H9 (cell line): ENCODE measurements at regions not wholly inside any gene's neighbourhood (a gene's known extent, or its start where the extent isn't known, plus 50 kb on each side); places are given as distances from the start of the nearest gene placed in this dataset.
A peak's percentile ranks its signal among the peaks of the same experiment; 100 is the strongest.

Experiments
- DNase-seq: peaks from one replicate; pipeline ENCODE4 v3.0.0-alpha.2; 2017
- H2AFZ ChIP-seq: one replicate; pipeline ENCODE4 v1.6.1; 2013; ENCODE audit warnings: mild to moderate bottlenecking, low read length, control low read depth, moderate library complexity
- H2AK5ac ChIP-seq: 2 replicates; pipeline ENCODE4 v1.6.1; 2013; ENCODE audit warnings: low read length, control low read depth, mixed read lengths; ENCODE audit not compliant: insufficient read length
- H2BK120ac ChIP-seq: one replicate; pipeline ENCODE4 v1.6.1; 2013; ENCODE audit warnings: low read depth, mild to moderate bottlenecking, low read length, control low read depth, inconsistent platforms; ENCODE audit not compliant: poor library complexity, severe bottlenecking
- H2BK12ac ChIP-seq: 2 replicates; pipeline ENCODE4 v1.6.1; 2013; ENCODE audit warnings: low read length, control low read depth, mixed read lengths, low read depth; ENCODE audit not compliant: insufficient read length
- H2BK15ac ChIP-seq: 2 replicates; pipeline ENCODE4 v1.6.1; 2013; ENCODE audit warnings: low read depth, low read length, control low read depth
- H2BK20ac ChIP-seq: one replicate; pipeline ENCODE4 v1.6.1; 2013; ENCODE audit warnings: low read depth, mild to moderate bottlenecking, low read length, control low read depth, inconsistent platforms; ENCODE audit not compliant: poor library complexity, severe bottlenecking
- H2BK5ac ChIP-seq: 2 replicates; pipeline ENCODE4 v1.6.1; 2013; ENCODE audit warnings: low read length, control low read depth, mixed read lengths; ENCODE audit not compliant: insufficient read length
- H3K14ac ChIP-seq: 2 replicates; pipeline ENCODE4 v1.6.1; 2013; ENCODE audit warnings: low read length, control low read depth; ENCODE audit not compliant: insufficient read depth
- H3K18ac ChIP-seq: 2 replicates; pipeline ENCODE4 v1.6.1; 2013; ENCODE audit warnings: low read depth, mild to moderate bottlenecking, mixed read lengths, low read length, control low read depth; ENCODE audit not compliant: insufficient read length
- H3K23ac ChIP-seq: 2 replicates; pipeline ENCODE4 v1.6.1; 2013; ENCODE audit warnings: low read length, control low read depth, mixed read lengths, low read depth; ENCODE audit not compliant: insufficient read length
- H3K23me2 ChIP-seq: 2 replicates; pipeline ENCODE4 v1.6.1; 2013; ENCODE audit warnings: low read depth, mild to moderate bottlenecking, mixed read lengths, low read length, control low read depth; ENCODE audit not compliant: insufficient read length, poor library complexity, severe bottlenecking
- H3K27ac ChIP-seq: 2 replicates; pipeline ENCODE4 v1.5.1; 2013; ENCODE audit warnings: low read length, control low read depth, mixed read lengths, low read depth; ENCODE audit not compliant: insufficient read length
- H3K27me3 ChIP-seq: 2 replicates; pipeline ENCODE4 v1.6.1; 2013; ENCODE audit warnings: low read length, control low read depth, inconsistent platforms; ENCODE audit not compliant: insufficient read depth
- H3K4ac ChIP-seq: 2 replicates; pipeline ENCODE4 v1.6.1; 2013; ENCODE audit warnings: low read depth, mild to moderate bottlenecking, control low read depth, inconsistent platforms, low read length, moderate library complexity
- H3K4me1 ChIP-seq: 2 replicates; pipeline ENCODE4 v1.6.1; 2013; ENCODE audit warnings: low read length, control low read depth, inconsistent platforms; ENCODE audit not compliant: insufficient read depth
- H3K4me2 ChIP-seq: 2 replicates; pipeline ENCODE4 v1.6.1; 2013; ENCODE audit warnings: low read length, control low read depth, mixed read lengths; ENCODE audit not compliant: insufficient read length, insufficient read depth
- H3K56ac ChIP-seq: 2 replicates; pipeline ENCODE4 v1.6.1; 2013; ENCODE audit warnings: low read depth, mild to moderate bottlenecking, mixed read lengths, low read length, control low read depth; ENCODE audit not compliant: insufficient read length
- H3K79me1 ChIP-seq: 2 replicates; pipeline ENCODE4 v1.6.1; 2013; ENCODE audit warnings: low read depth, mild to moderate bottlenecking, moderate library complexity, low read length, control low read depth, inconsistent platforms; ENCODE audit not compliant: insufficient read depth, poor library complexity, severe bottlenecking
- H3K79me2 ChIP-seq: 2 replicates; pipeline ENCODE4 v1.6.1; 2013; ENCODE audit warnings: low read length, control low read depth, inconsistent platforms; ENCODE audit not compliant: insufficient read depth
- H3K9ac ChIP-seq: 2 replicates; pipeline ENCODE4 v1.6.1; 2013; ENCODE audit warnings: low read length, control low read depth, mixed read lengths; ENCODE audit not compliant: insufficient read length; ENCODE audit errors: extremely low read depth
- H3K9me3 ChIP-seq: one replicate; pipeline ENCODE4 v1.6.1; 2013; ENCODE audit warnings: low read depth, low read length, inconsistent platforms; ENCODE audit not compliant: control insufficient read depth
- H3T11ph ChIP-seq: one replicate; pipeline ENCODE4 v1.6.1; 2013; ENCODE audit warnings: mild to moderate bottlenecking, low read length, control low read depth, inconsistent platforms
- H4K20me1 ChIP-seq: one replicate; pipeline ENCODE4 v1.6.1; 2013; ENCODE audit not compliant: control insufficient read depth, insufficient read length, insufficient read depth
- H4K5ac ChIP-seq: 2 replicates; pipeline ENCODE4 v1.6.1; 2013; ENCODE audit warnings: low read depth, mild to moderate bottlenecking, mixed read lengths, low read length, control low read depth; ENCODE audit not compliant: insufficient read length
- H4K8ac ChIP-seq: replicated peaks from 2 replicates; pipeline ENCODE4 v1.6.1; 2013; ENCODE audit warnings: low read length, control low read depth, mixed read lengths, low read depth; ENCODE audit not compliant: insufficient read length
- H4K91ac ChIP-seq: 2 replicates; pipeline ENCODE4 v1.6.1; 2013; ENCODE audit warnings: low read depth, mild to moderate bottlenecking, moderate library complexity, mixed read lengths, low read length, control low read depth; ENCODE audit not compliant: insufficient read length
- H3K27ac Mint-ChIP-seq, 3 experiments: 2 replicates in 2 of 3; 3 replicates in 1 of 3; pipeline ENCODE4 v1.8.0; 2020 to 2021; ENCODE audit warnings: mixed read lengths in 3 of 3, mild to moderate bottlenecking in 1 of 3, moderate library complexity in 1 of 3
- H3K27me3 Mint-ChIP-seq: 2 replicates; pipeline ENCODE4 v1.8.0; 2021; ENCODE audit warnings: low read depth, mild to moderate bottlenecking, moderate library complexity, mixed read lengths
- H3K36me3 Mint-ChIP-seq, 3 experiments: 2 replicates in 2 of 3; 3 replicates in 1 of 3; pipeline ENCODE4 v1.8.0; 2020 to 2021; ENCODE audit warnings: low read depth in 3 of 3, mixed read lengths in 3 of 3; ENCODE audit not compliant: insufficient read depth in 1 of 3
- H3K4me1 Mint-ChIP-seq, 2 experiments: 2 replicates each; pipeline ENCODE4 v1.8.0; 2020; ENCODE audit warnings: mixed read lengths in 2 of 2
- H3K4me3 Mint-ChIP-seq, 2 experiments: 2 replicates in 1 of 2; 3 replicates in 1 of 2; pipeline ENCODE4 v1.8.0; 2020 to 2021; ENCODE audit warnings: mild to moderate bottlenecking in 2 of 2, mixed read lengths in 2 of 2, moderate library complexity in 1 of 2
- H3K9me3 Mint-ChIP-seq, 2 experiments: 2 replicates in 1 of 2; 3 replicates in 1 of 2; pipeline ENCODE4 v1.8.0; 2020; ENCODE audit warnings: mild to moderate bottlenecking in 2 of 2, mixed read lengths in 2 of 2, moderate library complexity in 1 of 2
- CTCF ChIP-seq: fragments of 200-600 bp; sonication (generic); conservative IDR thresholded peaks from 3 replicates; pipeline ENCODE4 v1.8.0; 2021; ENCODE audit warnings: antibody characterized with exemption, mild to moderate bottlenecking
- WGBS: extraction: QIAGEN DNeasy Blood & Tissue Kit; methylation state at CpG from one replicate; pipeline ENCODE4 v1.1.7; 2013; ENCODE audit warnings: missing lambda C conversion rate, low lambda C conversion rate, mixed read lengths; ENCODE audit not compliant: insufficient read length; ENCODE audit errors: extremely low coverage; 5-methylcytosine and 5-hydroxymethylcytosine counted together

- Mint-ChIP-seq H3K9me3 (no peaks in the 10 kb centered on the region), H3K4me3 (no peak overlapping the region), H3K27me3 (no peaks in the 10 kb centered on the region), H3K27ac (peak overlapping the region in 2 of 3 experiments; percentile 10 to 92; a peak in 1 of 7 replicates), H3K36me3 (no peaks in the 10 kb centered on the region), H3K4me1 (peaks cover 17 to 22% of the 10 kb centered on the region in 2 experiments)
- no peaks in the 10 kb centered on the region for H3K9me3 ChIP-seq
- H3K27ac ChIP-seq, result no peak overlapping the region
- no peak overlapping the region for H2BK20ac ChIP-seq
- no peaks in the 10 kb centered on the region for H3K27me3 ChIP-seq
- DNase-seq, result no peak
- no peak overlapping the region for H3K9ac ChIP-seq
- H2AFZ ChIP-seq, result no peak overlapping the region
- peaks cover 7% of the 10 kb centered on the region for H3K4me1 ChIP-seq
- H3K23ac ChIP-seq, result no peak overlapping the region
- no peaks in the 10 kb centered on the region for H4K20me1 ChIP-seq
- H3K4ac ChIP-seq, result no peak overlapping the region
- H3K14ac ChIP-seq, result no peak overlapping the region
- no peak overlapping the region for H3K18ac ChIP-seq
- no peak overlapping the region for H3K4me2 ChIP-seq
- H4K91ac ChIP-seq, result no peak overlapping the region
- TF ChIP-seq CTCF, result no peak
- no peaks in the 10 kb centered on the region for H3K79me1 ChIP-seq
- WGBS, result no CpG with 5 or more reads among the region's 1 CpG
- H2AK5ac ChIP-seq, result no peak overlapping the region
- H2BK5ac ChIP-seq, result no peak overlapping the region
- no peaks in the 10 kb centered on the region for H3K79me2 ChIP-seq
- H3T11ph ChIP-seq, result no peak overlapping the region
- H3K56ac ChIP-seq, result no peak overlapping the region
- no peak overlapping the region for H2BK12ac ChIP-seq
- no peak overlapping the region for H2BK120ac ChIP-seq
- H4K8ac ChIP-seq, result no peak overlapping the region
- no peak overlapping the region for H2BK15ac ChIP-seq
- no peak overlapping the region for H4K5ac ChIP-seq
- peaks cover 2% of the 10 kb centered on the region for H3K23me2 ChIP-seq
Observed at GRCh38 chr1:57831624-57832023, 407.8 kb upstream of the DAB1 start.
